ENCODE measurements at regions not wholly inside any gene's neighbourhood (a gene's known extent, or its start where the extent isn't known, plus 50 kb on each side); places are given as distances from the start of the nearest gene placed in this dataset.

DNA sequence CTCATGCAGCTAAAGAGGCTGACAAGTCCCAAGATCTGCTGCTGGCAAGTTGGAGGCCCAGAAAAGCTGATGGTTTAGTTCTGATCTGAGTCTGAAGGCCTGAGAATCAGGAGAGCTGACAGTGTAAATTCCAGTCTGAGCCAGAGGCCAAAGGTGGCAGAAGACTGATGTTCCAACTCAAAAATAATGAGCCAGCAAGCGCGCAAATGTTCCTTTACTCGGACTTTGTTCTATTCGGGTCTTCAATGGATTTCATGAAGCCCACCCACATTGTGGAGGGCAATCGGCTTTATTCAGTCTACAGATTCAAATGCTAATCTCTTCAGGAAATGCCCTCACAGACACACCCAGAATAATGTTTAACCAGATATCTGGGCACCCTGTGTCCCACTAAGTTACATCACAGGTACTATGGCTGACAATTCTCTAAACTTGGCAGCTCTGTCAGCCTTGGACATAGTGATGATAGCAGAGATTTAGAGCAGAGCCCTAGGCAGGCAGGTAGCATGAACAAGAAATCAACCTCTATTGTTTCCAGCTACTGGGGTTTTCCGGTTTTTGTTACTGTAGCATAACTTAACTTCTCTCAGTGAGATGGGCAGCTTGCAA lies 318.5 kb downstream of the HRH4 start:
- Histone ChIP-seq H3K27ac (ENCODE audit: low read depth in 1 of 2, low read length in 1 of 2) (no peak overlapping the region), H3K36me3 (ENCODE audit: control insufficient read depth in 4 of 4, insufficient read depth in 4 of 4, low read length in 4 of 4) (no peaks in the 10 kb centered on the region), H3K4me3 (no peak overlapping the region), H3K27me3 (ENCODE audit: control insufficient read depth in 3 of 3, insufficient read depth in 3 of 3, low read length in 2 of 3) (no peaks in the 10 kb centered on the region), H3K9me3 (ENCODE audit: control insufficient read depth in 4 of 4, insufficient read depth in 3 of 4, low read length in 3 of 4) (no peaks in the 10 kb centered on the region), H3K9ac (ENCODE audit: insufficient read depth in 1 of 2, low read length in 2 of 2) (no peak overlapping the region), H3K4me1 (ENCODE audit: control insufficient read depth in 5 of 5, insufficient read depth in 5 of 5, low read length in 5 of 5) (no peaks in the 10 kb centered on the region)
- DNase-seq (no peak), ATAC-seq (ENCODE audit: insufficient read depth, low FRiP score) (no peak)
- TF ChIP-seq, protein P1, sequence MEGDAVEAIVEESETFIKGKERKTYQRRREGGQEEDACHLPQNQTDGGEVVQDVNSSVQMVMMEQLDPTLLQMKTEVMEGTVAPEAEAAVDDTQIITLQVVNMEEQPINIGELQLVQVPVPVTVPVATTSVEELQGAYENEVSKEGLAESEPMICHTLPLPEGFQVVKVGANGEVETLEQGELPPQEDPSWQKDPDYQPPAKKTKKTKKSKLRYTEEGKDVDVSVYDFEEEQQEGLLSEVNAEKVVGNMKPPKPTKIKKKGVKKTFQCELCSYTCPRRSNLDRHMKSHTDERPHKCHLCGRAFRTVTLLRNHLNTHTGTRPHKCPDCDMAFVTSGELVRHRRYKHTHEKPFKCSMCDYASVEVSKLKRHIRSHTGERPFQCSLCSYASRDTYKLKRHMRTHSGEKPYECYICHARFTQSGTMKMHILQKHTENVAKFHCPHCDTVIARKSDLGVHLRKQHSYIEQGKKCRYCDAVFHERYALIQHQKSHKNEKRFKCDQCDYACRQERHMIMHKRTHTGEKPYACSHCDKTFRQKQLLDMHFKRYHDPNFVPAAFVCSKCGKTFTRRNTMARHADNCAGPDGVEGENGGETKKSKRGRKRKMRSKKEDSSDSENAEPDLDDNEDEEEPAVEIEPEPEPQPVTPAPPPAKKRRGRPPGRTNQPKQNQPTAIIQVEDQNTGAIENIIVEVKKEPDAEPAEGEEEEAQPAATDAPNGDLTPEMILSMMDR (IDR thresholded peaks at IDR 0.05; ENCODE audit: control extremely low read depth, extremely low read depth) = no peak
- WGBS, 2 donors = 68 to 82% methylated on average over 6 of the region's 6 CpGs

DNA sequence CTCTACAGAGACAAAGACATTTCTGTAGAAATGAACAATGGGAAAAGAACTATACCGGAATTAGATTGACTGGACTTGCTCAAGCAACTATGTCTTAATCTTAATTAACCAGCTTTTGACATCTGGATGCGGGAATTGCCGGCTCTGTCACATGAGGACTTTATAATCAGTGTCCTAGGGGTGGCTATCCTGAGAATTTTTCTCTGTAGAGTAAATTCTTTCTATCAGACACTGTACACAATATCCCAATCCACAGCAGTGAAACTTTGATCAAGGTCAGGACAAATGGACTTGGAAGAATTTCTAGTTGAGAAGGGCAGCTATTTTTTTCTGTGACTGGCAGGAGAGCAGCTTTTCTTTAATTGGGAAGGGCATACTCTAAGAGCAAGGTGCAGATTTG lies 322.1 kb downstream of the HRH4 start:
- TF ChIP-seq, protein P1 (IDR thresholded peaks at IDR 0.05; ENCODE audit: control extremely low read depth, extremely low read depth) = no peak
- Histone ChIP-seq H3K9me3 (ENCODE audit: control insufficient read depth in 4 of 4, insufficient read depth in 3 of 4, low read length in 3 of 4) (peaks cover 0 to 2% (median 0%) of the 10 kb centered on the region in 4 donors), H3K27me3 (ENCODE audit: control insufficient read depth in 3 of 3, insufficient read depth in 3 of 3, low read length in 2 of 3) (no peaks in the 10 kb centered on the region), H3K4me1 (ENCODE audit: control insufficient read depth in 5 of 5, insufficient read depth in 5 of 5, low read length in 5 of 5) (no peaks in the 10 kb centered on the region), H3K9ac (ENCODE audit: insufficient read depth in 1 of 2, low read length in 2 of 2) (no peak overlapping the region), H3K4me3 (no peak overlapping the region), H3K27ac (ENCODE audit: low read depth in 1 of 2, low read length in 1 of 2) (no peak overlapping the region), H3K36me3 (ENCODE audit: control insufficient read depth in 4 of 4, insufficient read depth in 4 of 4, low read length in 4 of 4) (no peaks in the 10 kb centered on the region)
- ATAC-seq (ENCODE audit: insufficient read depth, low FRiP score) = no peak
- 91 to 92% methylated on average over 3 of the region's 3 CpGs for WGBS, 2 donors
- DNase-seq = no peak

DNA sequence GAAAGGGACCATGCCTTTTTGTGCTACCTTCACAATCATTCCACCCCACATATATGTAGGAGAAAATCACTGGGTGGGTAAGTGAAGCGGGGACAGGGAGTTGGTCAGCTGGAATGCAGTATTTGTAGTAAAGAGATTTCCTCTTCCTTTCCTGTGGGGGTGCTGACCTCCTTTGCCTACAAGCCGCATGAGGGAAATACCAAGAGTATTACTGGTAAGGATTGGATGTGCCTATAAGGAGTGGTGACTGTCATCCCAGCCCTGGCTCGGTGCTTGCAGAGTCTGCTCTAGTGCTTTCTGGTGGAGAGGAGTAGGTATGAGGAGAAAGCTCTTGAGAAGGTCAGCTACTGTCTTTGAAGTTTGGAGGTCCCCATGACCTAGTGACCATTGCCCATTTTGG lies 324.6 kb downstream of the HRH4 start:
- no peak overlapping the region for H3K4me3 ChIP-seq
- ATAC-seq (ENCODE audit: insufficient read depth, low FRiP score) (no peak), DNase-seq (no peak)
- H3K27me3 ChIP-seq (ENCODE audit: control insufficient read depth in 3 of 3, insufficient read depth in 3 of 3, low read length in 2 of 3) = no peaks in the 10 kb centered on the region
- H3K27ac ChIP-seq (ENCODE audit: low read depth in 1 of 2, low read length in 1 of 2) = no peak overlapping the region
- no peak overlapping the region for H3K9ac ChIP-seq (ENCODE audit: insufficient read depth in 1 of 2, low read length in 2 of 2)
- 66 to 84% methylated on average over 3 of the region's 3 CpGs for WGBS, 2 donors
- TF ChIP-seq, protein P1 (IDR thresholded peaks at IDR 0.05; ENCODE audit: control extremely low read depth, extremely low read depth) = no peak
- no peaks in the 10 kb centered on the region for H3K4me1 ChIP-seq (ENCODE audit: control insufficient read depth in 5 of 5, insufficient read depth in 5 of 5, low read length in 5 of 5)
- peaks cover 0 to 2% (median 0%) of the 10 kb centered on the region in 4 donors for H3K9me3 ChIP-seq (ENCODE audit: control insufficient read depth in 4 of 4, insufficient read depth in 3 of 4, low read length in 3 of 4)
- H3K36me3 ChIP-seq (ENCODE audit: control insufficient read depth in 4 of 4, insufficient read depth in 4 of 4, low read length in 4 of 4) = no peaks in the 10 kb centered on the region

DNA sequence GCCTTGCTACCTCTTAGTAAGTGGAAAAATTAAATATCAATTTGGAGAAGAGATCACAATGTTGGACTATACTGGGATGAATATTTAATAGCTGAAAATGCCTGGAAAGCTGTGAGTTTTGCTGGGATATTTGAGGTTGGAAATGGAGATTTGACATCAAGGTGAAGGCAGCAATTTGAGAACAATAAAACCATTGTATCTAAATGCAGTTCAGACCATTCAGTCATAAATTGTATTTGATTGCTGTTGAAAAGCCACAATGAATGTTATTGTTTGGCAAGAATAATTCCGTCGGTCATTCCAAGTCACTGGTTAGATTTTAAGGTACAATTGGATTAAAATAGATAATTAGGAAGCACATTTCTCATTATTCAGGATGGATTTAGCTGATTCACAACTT lies 325.6 kb downstream of the HRH4 start:
- no peak for DNase-seq
- H3K36me3 ChIP-seq (ENCODE audit: control insufficient read depth in 4 of 4, insufficient read depth in 4 of 4, low read length in 4 of 4) = no peaks in the 10 kb centered on the region
- no peak overlapping the region for H3K9ac ChIP-seq (ENCODE audit: insufficient read depth in 1 of 2, low read length in 2 of 2)
- TF ChIP-seq, protein P1 (IDR thresholded peaks at IDR 0.05; ENCODE audit: control extremely low read depth, extremely low read depth) = no peak
- ATAC-seq (ENCODE audit: insufficient read depth, low FRiP score) = no peak
- H3K4me3 ChIP-seq = no peak overlapping the region
- H3K27me3 ChIP-seq (ENCODE audit: control insufficient read depth in 3 of 3, insufficient read depth in 3 of 3, low read length in 2 of 3) = no peaks in the 10 kb centered on the region
- H3K9me3 ChIP-seq (ENCODE audit: control insufficient read depth in 4 of 4, insufficient read depth in 3 of 4, low read length in 3 of 4) = peaks cover 0 to 2% (median 0%) of the 10 kb centered on the region in 4 donors
- WGBS, 2 donors = 76 to 89% methylated on average over 2 of the region's 2 CpGs
- no peaks in the 10 kb centered on the region for H3K4me1 ChIP-seq (ENCODE audit: control insufficient read depth in 5 of 5, insufficient read depth in 5 of 5, low read length in 5 of 5)
- H3K27ac ChIP-seq (ENCODE audit: low read depth in 1 of 2, low read length in 1 of 2) = no peak overlapping the region
